Mesenchymal stem cell (in vitro differentiated cells and primary cell): ENCODE measurements at regions not wholly inside any gene's neighbourhood (a gene's known extent, or its start where the extent isn't known, plus 50 kb on each side); places are given as distances from the start of the nearest gene placed in this dataset.

Experiments used
- DNase-seq: peaks from one replicate; pipeline ENCODE4 v3.0.0-alpha.2; 2013
- H2AFZ ChIP-seq: one replicate; pipeline ENCODE4 v1.6.1; 2013; ENCODE audit warnings: low read depth, mild to moderate bottlenecking, control low read depth, inconsistent platforms, low read length, moderate library complexity
- H2AK5ac ChIP-seq: 2 replicates; pipeline ENCODE4 v1.6.1; 2013; ENCODE audit warnings: low read length, moderate library complexity, mild to moderate bottlenecking, inconsistent platforms; ENCODE audit not compliant: severe bottlenecking
- H2BK120ac ChIP-seq: one replicate; pipeline ENCODE4 v1.6.1; 2013; ENCODE audit warnings: low read depth, mild to moderate bottlenecking, inconsistent platforms, low read length, moderate library complexity
- H2BK12ac ChIP-seq, 2 experiments: one replicate each; pipeline ENCODE4 v1.6.1; 2013; ENCODE audit warnings: inconsistent platforms in 2 of 2, low read length in 2 of 2, mild to moderate bottlenecking in 2 of 2, moderate library complexity in 2 of 2, control low read depth in 1 of 2
- H2BK15ac ChIP-seq: one replicate; pipeline ENCODE4 v1.6.1; 2013; ENCODE audit warnings: mild to moderate bottlenecking, low read depth, inconsistent platforms; ENCODE audit not compliant: poor library complexity, severe bottlenecking
- H2BK5ac ChIP-seq: 2 replicates; pipeline ENCODE4 v1.6.1; 2013; ENCODE audit warnings: low read depth, mild to moderate bottlenecking, low read length, control low read depth, inconsistent platforms; ENCODE audit not compliant: poor library complexity, severe bottlenecking
- H3K14ac ChIP-seq, 2 experiments: one replicate each; pipeline ENCODE4 v1.6.1; 2013; ENCODE audit warnings: inconsistent platforms in 2 of 2, low read length in 2 of 2, control low read depth in 1 of 2, mild to moderate bottlenecking in 1 of 2, moderate library complexity in 1 of 2
- H3K18ac ChIP-seq, 2 experiments: one replicate each; pipeline ENCODE4 v1.6.1; 2013; ENCODE audit warnings: inconsistent platforms in 2 of 2, low read length in 2 of 2, control low read depth in 1 of 2, low read depth in 1 of 2, mild to moderate bottlenecking in 1 of 2
- H3K23ac ChIP-seq, 2 experiments: one replicate each; pipeline ENCODE4 v1.6.1; 2013; ENCODE audit warnings: inconsistent platforms in 2 of 2, low read length in 2 of 2, mild to moderate bottlenecking in 2 of 2, moderate library complexity in 2 of 2, control low read depth in 1 of 2
- H3K27ac ChIP-seq: 2 replicates; pipeline ENCODE4 v1.5.1; 2013; ENCODE audit warnings: mild to moderate bottlenecking, moderate library complexity, low read length, control low read depth, inconsistent platforms; ENCODE audit not compliant: poor library complexity, severe bottlenecking
- H3K27me3 ChIP-seq, 2 experiments: 2 replicates each; pipeline versions ENCODE4 v1.6.1 to v1.7.0; 2013; ENCODE audit warnings: low read length in 2 of 2, mild to moderate bottlenecking in 2 of 2, moderate library complexity in 2 of 2, control low read depth in 1 of 2, inconsistent platforms in 1 of 2; ENCODE audit not compliant: control insufficient read depth in 1 of 2, insufficient read depth in 1 of 2
- H3K36me3 ChIP-seq, 2 experiments: 2 replicates each; pipeline versions ENCODE4 v1.6.1 to v1.7.0; 2013; ENCODE audit warnings: low read length in 2 of 2, control low read depth in 1 of 2, inconsistent platforms in 1 of 2, low read depth in 1 of 2, mild to moderate bottlenecking in 1 of 2; ENCODE audit not compliant: insufficient read depth in 2 of 2, control insufficient read depth in 1 of 2
- H3K4ac ChIP-seq, 2 experiments: one replicate each; pipeline ENCODE4 v1.6.1; 2013; ENCODE audit warnings: inconsistent platforms in 2 of 2, low read length in 2 of 2, mild to moderate bottlenecking in 2 of 2, moderate library complexity in 2 of 2, control low read depth in 1 of 2, low read depth in 1 of 2
- H3K4me1 ChIP-seq: 2 replicates; pipeline ENCODE4 v1.6.1; 2013; ENCODE audit warnings: low read depth, low read length, control low read depth; ENCODE audit not compliant: control insufficient read depth, insufficient read depth
- H3K4me2 ChIP-seq: 2 replicates; pipeline ENCODE4 v1.6.1; 2013; ENCODE audit warnings: low read length, mild to moderate bottlenecking, inconsistent platforms; ENCODE audit not compliant: poor library complexity, severe bottlenecking
- H3K4me3 ChIP-seq, 2 experiments: 2 replicates each; pipeline versions ENCODE4 v1.5.1 to v1.7.0; 2013; ENCODE audit warnings: low read length in 2 of 2, mild to moderate bottlenecking in 2 of 2, control low read depth in 1 of 2, low read depth in 1 of 2; ENCODE audit not compliant: insufficient read depth in 1 of 2
- H3K79me1 ChIP-seq: replicated peaks from 2 replicates; pipeline ENCODE4 v1.6.1; 2013; ENCODE audit warnings: mild to moderate bottlenecking, control low read depth, low read length, inconsistent platforms; ENCODE audit not compliant: poor library complexity, severe bottlenecking
- H3K9ac ChIP-seq: 2 replicates; pipeline ENCODE4 v1.7.0; 2013; ENCODE audit warnings: mild to moderate bottlenecking, low read length, moderate library complexity
- H3K9me3 ChIP-seq: 2 replicates; pipeline ENCODE4 v1.7.0; 2013; ENCODE audit warnings: mild to moderate bottlenecking, low read length; ENCODE audit not compliant: control insufficient read depth
- H4K8ac ChIP-seq: one replicate; pipeline ENCODE4 v1.6.1; 2013; ENCODE audit warnings: inconsistent platforms, mild to moderate bottlenecking, low read length, moderate library complexity
- H4K91ac ChIP-seq: one replicate; pipeline ENCODE4 v1.6.1; 2013; ENCODE audit warnings: mild to moderate bottlenecking, low read length, inconsistent platforms
- WGBS: methylation state at CpG from one replicate; pipeline ENCODE4 v1.1.7; 2013; ENCODE audit warnings: mixed read lengths; 5-methylcytosine and 5-hydroxymethylcytosine counted together

DNA sequence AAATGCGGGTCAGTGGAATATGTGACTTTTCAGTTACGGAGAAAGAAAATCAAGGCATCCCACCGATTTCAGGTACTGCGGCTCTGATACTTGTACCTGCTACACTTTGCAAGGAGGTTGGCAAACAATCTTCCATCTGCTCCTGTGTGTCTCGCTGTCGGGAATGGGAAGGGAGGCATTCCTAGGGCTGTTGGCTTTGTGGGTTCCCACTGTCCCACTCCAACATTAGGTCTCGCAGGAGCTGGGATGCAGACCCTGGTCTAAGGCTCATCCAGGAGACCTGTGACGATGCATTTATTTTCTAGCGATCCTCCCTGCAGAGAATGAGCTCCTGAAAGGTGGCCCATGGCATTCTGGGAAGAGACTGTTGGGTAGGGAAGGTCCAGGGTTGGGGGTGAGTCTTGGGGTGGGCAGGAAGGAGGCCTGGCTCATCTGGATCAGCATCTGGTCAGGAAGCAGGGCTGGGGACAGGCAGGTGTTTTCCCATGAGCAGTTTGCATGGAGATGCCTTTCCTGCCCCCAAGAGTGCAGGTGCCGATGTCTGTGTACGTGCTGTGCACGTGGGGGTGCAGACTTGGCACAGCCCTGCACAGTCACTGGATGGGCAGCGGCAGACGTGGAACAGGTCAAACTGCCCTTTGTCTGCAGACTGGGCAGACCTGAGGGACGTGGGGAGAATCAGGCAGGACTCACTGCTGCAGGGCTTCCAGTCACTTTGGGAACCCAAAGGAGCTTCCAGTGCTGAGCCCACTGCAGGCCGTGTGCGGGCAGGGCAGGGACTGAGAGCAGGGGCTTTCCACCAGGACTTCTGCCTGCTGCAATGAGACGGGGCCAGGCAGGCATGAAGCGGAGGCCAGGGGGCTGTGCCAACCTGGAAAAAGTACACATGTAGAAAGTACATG lies 152.4 kb downstream of the TEX29 start:
- no peak overlapping the region for H2BK5ac ChIP-seq
- H2AFZ ChIP-seq: no peak overlapping the region
- no peak overlapping the region for H4K91ac ChIP-seq
- H2BK12ac ChIP-seq: no peak overlapping the region
- H2AK5ac ChIP-seq: no peak overlapping the region
- H4K8ac ChIP-seq: no peak overlapping the region
- peak overlapping the region in 1 of 2 experiments; percentile 2 for H3K4me3 ChIP-seq
- no peaks in the 10 kb centered on the region for H3K36me3 ChIP-seq
- peaks cover 0 to 27% of the 10 kb centered on the region in 2 experiments for H3K27me3 ChIP-seq
- H3K79me1 ChIP-seq: no peaks in the 10 kb centered on the region
- no peak overlapping the region for H3K27ac ChIP-seq
- no peak for DNase-seq
- no peaks in the 10 kb centered on the region for H3K4me1 ChIP-seq
- no peak overlapping the region for H3K23ac ChIP-seq
- H3K9me3 ChIP-seq: no peaks in the 10 kb centered on the region
- no peak overlapping the region for H3K9ac ChIP-seq
- no peak overlapping the region for H3K4ac ChIP-seq
- no peak overlapping the region for H2BK120ac ChIP-seq
- H3K18ac ChIP-seq: no peak overlapping the region
- H2BK15ac ChIP-seq: no peak overlapping the region
- no peak overlapping the region for H3K4me2 ChIP-seq
- H3K14ac ChIP-seq: no peak overlapping the region
- WGBS: 80% methylated on average over 19 of the region's 19 CpGs

DNA sequence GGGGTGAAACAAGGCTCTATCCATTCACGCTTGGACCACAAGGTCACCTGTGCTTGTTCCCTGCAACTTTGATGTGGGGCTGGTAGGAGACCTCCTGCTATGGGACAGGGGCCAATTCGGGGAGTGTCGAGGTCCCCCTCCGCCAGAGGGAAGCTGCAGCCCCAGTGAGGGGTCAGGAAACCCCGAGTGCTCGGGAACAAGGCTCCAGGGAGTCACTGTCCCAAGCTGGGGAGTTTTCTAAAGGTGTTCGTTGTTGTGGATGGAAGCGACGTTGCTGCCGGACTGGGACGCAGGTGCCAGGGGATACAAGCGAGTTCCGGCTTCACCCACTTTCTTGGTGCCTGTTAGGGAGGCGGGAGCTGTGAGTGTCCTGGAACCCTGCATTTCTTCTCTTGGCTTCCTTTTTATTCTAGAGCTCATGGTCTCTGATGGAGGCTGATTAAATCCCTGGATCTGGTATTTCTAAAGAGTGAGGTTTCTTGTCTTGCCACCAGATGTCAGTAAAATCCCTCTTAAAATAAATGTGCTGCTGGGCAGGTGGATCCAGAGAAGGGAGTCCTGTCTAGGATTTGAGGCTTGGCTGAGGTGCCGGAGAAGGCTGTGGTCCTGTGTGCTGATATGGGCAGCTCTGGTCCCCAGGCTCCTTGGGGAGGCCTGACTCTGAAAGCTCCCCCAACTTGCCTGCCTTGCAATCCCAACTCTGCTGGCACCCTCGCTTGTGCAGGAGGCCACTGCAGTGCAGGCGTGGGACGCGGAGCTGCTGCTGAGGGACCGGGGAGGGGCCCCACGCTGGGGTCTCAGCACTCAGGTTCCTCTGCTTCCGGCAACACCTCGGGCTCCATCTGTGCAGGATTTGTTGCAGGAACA lies 153.9 kb downstream of the TEX29 start:
- no peak overlapping the region for H2AK5ac ChIP-seq
- H3K4ac ChIP-seq: no peak overlapping the region
- DNase-seq: peak; percentile 33
- H2BK15ac ChIP-seq: no peak overlapping the region
- H2AFZ ChIP-seq: no peak overlapping the region
- no peak overlapping the region for H3K9ac ChIP-seq
- no peak overlapping the region for H2BK5ac ChIP-seq
- H3K4me1 ChIP-seq: no peaks in the 10 kb centered on the region
- H2BK120ac ChIP-seq: no peak overlapping the region
- H3K27ac ChIP-seq: no peak overlapping the region
- H3K4me3 ChIP-seq: no peak overlapping the region
- peaks cover 0 to 26% of the 10 kb centered on the region in 2 experiments for H3K27me3 ChIP-seq
- no peak overlapping the region for H3K14ac ChIP-seq
- no peak overlapping the region for H3K4me2 ChIP-seq
- no peaks in the 10 kb centered on the region for H3K36me3 ChIP-seq
- H4K91ac ChIP-seq: no peak overlapping the region
- H3K23ac ChIP-seq: no peak overlapping the region
- H4K8ac ChIP-seq: no peak overlapping the region
- no peak overlapping the region for H2BK12ac ChIP-seq
- no peaks in the 10 kb centered on the region for H3K9me3 ChIP-seq
- 73% methylated on average over 23 of the region's 23 CpGs for WGBS
- no peak overlapping the region for H3K18ac ChIP-seq
- no peaks in the 10 kb centered on the region for H3K79me1 ChIP-seq

DNA sequence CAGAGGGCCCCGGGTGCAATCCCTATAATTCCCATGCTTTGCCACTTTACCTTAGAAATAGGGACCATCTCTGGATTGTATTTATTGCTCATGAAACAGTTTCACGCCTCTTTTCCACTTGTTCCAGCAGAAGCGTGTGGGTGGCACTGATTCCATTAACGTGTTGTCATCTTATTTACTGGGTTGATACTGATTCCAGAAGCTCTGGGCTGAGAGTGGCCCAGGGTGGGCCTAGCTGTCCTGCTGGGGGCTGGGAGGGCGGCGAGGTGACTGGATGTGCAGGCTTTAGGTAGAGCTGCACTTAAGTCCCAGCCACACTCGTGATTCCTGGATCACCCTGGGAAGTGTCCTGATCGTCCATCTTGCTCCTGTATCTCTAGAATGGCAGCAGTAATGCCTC lies 155.0 kb downstream of the TEX29 start:
- no peak for DNase-seq
- H2AFZ ChIP-seq: no peak overlapping the region
- no peak overlapping the region for H3K4ac ChIP-seq
- H2AK5ac ChIP-seq: no peak overlapping the region
- no peak overlapping the region for H4K8ac ChIP-seq
- H3K27ac ChIP-seq: no peak overlapping the region
- no peak overlapping the region for H2BK15ac ChIP-seq
- H2BK5ac ChIP-seq: no peak overlapping the region
- H4K91ac ChIP-seq: no peak overlapping the region
- no peak overlapping the region for H3K23ac ChIP-seq
- H3K4me2 ChIP-seq: no peak overlapping the region
- H3K4me3 ChIP-seq: no peak overlapping the region
- H3K36me3 ChIP-seq: no peaks in the 10 kb centered on the region
- no peak overlapping the region for H2BK120ac ChIP-seq
- peaks cover 0 to 18% of the 10 kb centered on the region in 2 experiments for H3K27me3 ChIP-seq
- 80% methylated on average over 8 of the region's 8 CpGs for WGBS
- H3K79me1 ChIP-seq: no peaks in the 10 kb centered on the region
- H2BK12ac ChIP-seq: no peak overlapping the region
- H3K18ac ChIP-seq: no peak overlapping the region
- H3K14ac ChIP-seq: no peak overlapping the region
- no peaks in the 10 kb centered on the region for H3K9me3 ChIP-seq
- H3K9ac ChIP-seq: no peak overlapping the region
- H3K4me1 ChIP-seq: no peaks in the 10 kb centered on the region

DNA sequence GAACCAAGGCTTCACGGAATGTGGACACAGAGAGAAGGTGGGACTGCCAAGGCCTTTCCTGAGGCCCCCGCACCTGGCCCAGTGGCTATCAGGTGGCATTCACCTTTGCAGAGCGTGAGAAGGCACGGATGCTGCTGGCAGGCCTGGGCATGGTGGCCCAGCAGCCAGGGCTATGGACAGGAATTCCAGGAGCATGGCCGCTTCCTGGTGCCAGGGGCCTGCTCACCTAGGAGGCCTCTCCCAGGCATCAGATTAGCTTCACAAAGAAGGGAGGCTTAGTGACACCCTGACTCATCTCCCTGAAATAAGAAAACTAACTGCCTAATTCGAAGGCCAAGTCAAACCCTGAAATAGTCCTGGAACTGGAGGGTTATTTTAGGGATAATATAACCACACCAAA lies 155.8 kb downstream of the TEX29 start:
- Histone ChIP-seq H3K27me3 (peaks cover 0 to 13% of the 10 kb centered on the region in 2 experiments), H3K14ac (no peak overlapping the region), H3K27ac (no peak overlapping the region), H3K4ac (no peak overlapping the region), H2BK12ac (no peak overlapping the region), H3K9me3 (no peaks in the 10 kb centered on the region), H2BK15ac (no peak overlapping the region), H3K18ac (no peak overlapping the region), H2BK120ac (no peak overlapping the region), H3K4me3 (no peak overlapping the region), H4K91ac (no peak overlapping the region), H3K36me3 (no peaks in the 10 kb centered on the region), H2AK5ac (no peak overlapping the region), H2AFZ (no peak overlapping the region), H3K4me1 (no peaks in the 10 kb centered on the region), H3K23ac (no peak overlapping the region), H2BK5ac (no peak overlapping the region), H3K4me2 (no peak overlapping the region), H4K8ac (peak overlapping the region; percentile 16), H3K9ac (no peak overlapping the region), H3K79me1 (no peaks in the 10 kb centered on the region)
- WGBS: 78% methylated on average over 4 of the region's 6 CpGs
- DNase-seq: no peak
